ENCODE measurements at regions not wholly inside any gene's neighbourhood (a gene's known extent, or its start where the extent isn't known, plus 50 kb on each side); places are given as distances from the start of the nearest gene placed in this dataset.

DNA sequence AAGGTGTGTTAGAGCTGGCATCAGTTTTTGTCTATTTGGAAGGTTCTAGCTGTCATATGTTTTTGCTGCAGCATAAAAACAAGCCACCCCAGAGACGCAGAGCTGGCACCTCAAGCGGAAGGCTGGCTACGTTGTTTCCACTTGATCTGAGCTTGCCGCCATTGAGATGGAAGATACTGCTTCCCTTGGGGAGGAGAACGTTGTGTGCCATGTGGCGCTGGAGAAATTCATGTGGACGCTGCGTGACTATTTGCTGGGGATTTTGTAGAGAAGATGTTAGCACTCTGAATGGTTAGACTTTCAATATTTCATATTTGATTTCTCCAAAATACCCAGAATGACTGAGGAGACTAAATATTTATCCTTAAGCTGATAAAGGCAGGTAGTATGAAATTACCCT is 216.2 kb upstream of the ST6GAL2 start:
- FAIRE-seq = no peak
- no peaks in the 10 kb centered on the region for H3K79me2 ChIP-seq (ENCODE audit: control insufficient read depth, insufficient read depth, low read length)
- POLR2A ChIA-PET = interaction anchor here (0.6 kb wide), 1 partner anchor 833 kb away, joined by 3 read pairs; no protein-coding TSS in a partner anchor

More for the DNA sequence above, 216.2 kb upstream of the ST6GAL2 start:
- DNase-seq (ENCODE audit: extremely low read depth in 1 of 4, low spot score in 3 of 4) (no peak), ATAC-seq (no peak)
- no peaks in the 10 kb centered on the region for H3K9me1 ChIP-seq (ENCODE audit: control insufficient read depth, insufficient read depth, low read length)
- H3K36me3 ChIP-seq (ENCODE audit: control insufficient read depth, insufficient read depth, low read length) = no peaks in the 10 kb centered on the region
- no peaks in the 10 kb centered on the region for H4K20me1 ChIP-seq (replicated peaks; ENCODE audit: control insufficient read depth, insufficient read depth, low read length)
- H3K27ac ChIP-seq (ENCODE audit: extremely low read depth, low read depth, low read length) = no peak overlapping the region
- H3K4me3 ChIP-seq = no peak overlapping the region
- no TSS peak for BruUV-seq (replicated peaks)
- H3K27me3 ChIP-seq (ENCODE audit: control insufficient read depth in 2 of 2, insufficient read depth in 2 of 2, low read length in 2 of 2) = no peaks in the 10 kb centered on the region
- 0% methylated on average over 8 of the region's 8 CpGs for WGBS (ENCODE audit: insufficient coverage, low coverage, missing lambda C conversion rate)
- H3K4me1 ChIP-seq (replicated peaks in 1 of 2; ENCODE audit: control insufficient read depth in 2 of 2, insufficient read depth in 2 of 2, low read length in 2 of 2) = no peaks in the 10 kb centered on the region
- TF ChIP-seq NFYB (IDR thresholded peaks at IDR 0.05; ENCODE audit: extremely low read depth, insufficient read length) = no peak
- TF ChIP-seq, protein P1, sequence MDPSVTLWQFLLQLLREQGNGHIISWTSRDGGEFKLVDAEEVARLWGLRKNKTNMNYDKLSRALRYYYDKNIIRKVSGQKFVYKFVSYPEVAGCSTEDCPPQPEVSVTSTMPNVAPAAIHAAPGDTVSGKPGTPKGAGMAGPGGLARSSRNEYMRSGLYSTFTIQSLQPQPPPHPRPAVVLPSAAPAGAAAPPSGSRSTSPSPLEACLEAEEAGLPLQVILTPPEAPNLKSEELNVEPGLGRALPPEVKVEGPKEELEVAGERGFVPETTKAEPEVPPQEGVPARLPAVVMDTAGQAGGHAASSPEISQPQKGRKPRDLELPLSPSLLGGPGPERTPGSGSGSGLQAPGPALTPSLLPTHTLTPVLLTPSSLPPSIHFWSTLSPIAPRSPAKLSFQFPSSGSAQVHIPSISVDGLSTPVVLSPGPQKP (CRISPR knock-in tag; IDR thresholded peaks at IDR 0.05) = no peak
- no peak for TF ChIP-seq CHD4 (IDR thresholded peaks at IDR 0.05; ENCODE audit: insufficient read depth, insufficient replicate concordance, low read depth, low read length, poor library complexity, severe bottlenecking)
- TF ChIP-seq, protein P2, sequence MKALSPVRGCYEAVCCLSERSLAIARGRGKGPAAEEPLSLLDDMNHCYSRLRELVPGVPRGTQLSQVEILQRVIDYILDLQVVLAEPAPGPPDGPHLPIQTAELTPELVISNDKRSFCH (CRISPR knock-in tag; IDR thresholded peaks at IDR 0.05) = no peak
- TF ChIP-seq, protein P2 (tag; IDR thresholded peaks at IDR 0.05) = no peak
- no peak for TF ChIP-seq ZNF217 (CRISPR knock-in tag; IDR thresholded peaks at IDR 0.05)
- TF ChIP-seq ZNF324 (CRISPR knock-in tag; IDR thresholded peaks at IDR 0.05) = no peak
- TF ChIP-seq RB1 (IDR thresholded peaks at IDR 0.05; ENCODE audit: low read depth) = no peak
- no peak for TF ChIP-seq FUS (optimal IDR thresholded peaks at IDR 0.05; ENCODE audit: low read depth, low read length)
- H3K4me2 ChIP-seq (ENCODE audit: insufficient read depth, low read length) = no peak overlapping the region
- intact Hi-C loops (cut with micrococcal nuclease) (no loop called here), in situ Hi-C loops (cut with MboI) (no loop called here)
- no peak overlapping the region for H2AFZ ChIP-seq (ENCODE audit: low read depth, low read length)
- H3K9me3 ChIP-seq (replicated peaks; ENCODE audit: control insufficient read depth, insufficient read depth, low read depth, low read length) = no peaks in the 10 kb centered on the region
- no peak overlapping the region for H3K9ac ChIP-seq (ENCODE audit: insufficient read depth in 1 of 2, low read depth in 2 of 2, low read length in 2 of 2)
- CTCF ChIA-PET (ENCODE audit: low intra/inter-chr PET ratio) = no interaction called here

Data from K562 (cell line).